ENCODE measurements at regions not wholly inside any gene's neighbourhood (a gene's known extent, or its start where the extent isn't known, plus 50 kb on each side); places are given as distances from the start of the nearest gene placed in this dataset.

DNA sequence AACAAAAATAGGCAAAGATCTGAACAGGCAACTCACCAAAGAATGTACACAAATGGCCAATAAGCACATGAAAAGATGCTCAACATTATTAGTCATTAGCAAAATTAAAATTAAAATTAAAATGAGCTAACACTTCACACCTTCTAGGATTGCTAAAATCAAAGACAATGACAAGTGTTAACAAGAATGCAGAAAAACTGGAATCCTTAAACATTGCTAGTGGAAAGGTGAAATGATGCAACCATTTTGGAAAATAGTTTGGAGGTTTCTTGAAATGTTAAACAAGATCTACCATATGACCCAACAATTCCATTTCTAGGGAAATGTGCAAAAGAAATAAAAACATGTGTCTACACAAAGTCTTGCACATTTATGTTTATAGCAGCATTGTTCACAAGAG lies 75.5 kb upstream of the DST start:
- no peak for DNase-seq (ENCODE audit: low read depth)
- TF ChIP-seq, protein P1, sequence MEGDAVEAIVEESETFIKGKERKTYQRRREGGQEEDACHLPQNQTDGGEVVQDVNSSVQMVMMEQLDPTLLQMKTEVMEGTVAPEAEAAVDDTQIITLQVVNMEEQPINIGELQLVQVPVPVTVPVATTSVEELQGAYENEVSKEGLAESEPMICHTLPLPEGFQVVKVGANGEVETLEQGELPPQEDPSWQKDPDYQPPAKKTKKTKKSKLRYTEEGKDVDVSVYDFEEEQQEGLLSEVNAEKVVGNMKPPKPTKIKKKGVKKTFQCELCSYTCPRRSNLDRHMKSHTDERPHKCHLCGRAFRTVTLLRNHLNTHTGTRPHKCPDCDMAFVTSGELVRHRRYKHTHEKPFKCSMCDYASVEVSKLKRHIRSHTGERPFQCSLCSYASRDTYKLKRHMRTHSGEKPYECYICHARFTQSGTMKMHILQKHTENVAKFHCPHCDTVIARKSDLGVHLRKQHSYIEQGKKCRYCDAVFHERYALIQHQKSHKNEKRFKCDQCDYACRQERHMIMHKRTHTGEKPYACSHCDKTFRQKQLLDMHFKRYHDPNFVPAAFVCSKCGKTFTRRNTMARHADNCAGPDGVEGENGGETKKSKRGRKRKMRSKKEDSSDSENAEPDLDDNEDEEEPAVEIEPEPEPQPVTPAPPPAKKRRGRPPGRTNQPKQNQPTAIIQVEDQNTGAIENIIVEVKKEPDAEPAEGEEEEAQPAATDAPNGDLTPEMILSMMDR (IDR thresholded peaks at IDR 0.05; ENCODE audit: insufficient read depth, low read length), result no peak
- H3K4me3 ChIP-seq (ENCODE audit: low read depth, low read length), result no peak overlapping the region

DNA sequence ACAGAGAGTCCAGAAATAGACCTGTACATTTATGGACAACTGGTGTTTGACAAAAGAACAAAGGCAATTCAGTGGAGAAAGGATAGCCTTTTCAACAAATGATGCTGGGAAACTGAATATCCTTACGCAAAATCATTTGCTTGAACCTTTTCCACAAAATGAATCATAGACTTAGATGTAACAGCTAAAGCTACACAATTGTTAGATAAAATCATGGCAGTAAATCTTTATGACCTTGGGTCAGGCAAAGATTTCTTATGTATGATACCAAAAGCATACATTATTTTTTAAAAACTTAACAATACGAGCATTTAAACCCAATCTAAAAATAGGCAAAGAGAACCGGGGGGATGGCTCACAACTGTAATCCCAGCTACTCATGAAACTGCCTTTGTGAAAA lies 73.5 kb upstream of the DST start:
- peak; percentile 27 for DNase-seq (ENCODE audit: low read depth)
- TF ChIP-seq, protein P1 (IDR thresholded peaks at IDR 0.05; ENCODE audit: insufficient read depth, low read length), result no peak
- no peak overlapping the region for H3K4me3 ChIP-seq (ENCODE audit: low read depth, low read length)

DNA sequence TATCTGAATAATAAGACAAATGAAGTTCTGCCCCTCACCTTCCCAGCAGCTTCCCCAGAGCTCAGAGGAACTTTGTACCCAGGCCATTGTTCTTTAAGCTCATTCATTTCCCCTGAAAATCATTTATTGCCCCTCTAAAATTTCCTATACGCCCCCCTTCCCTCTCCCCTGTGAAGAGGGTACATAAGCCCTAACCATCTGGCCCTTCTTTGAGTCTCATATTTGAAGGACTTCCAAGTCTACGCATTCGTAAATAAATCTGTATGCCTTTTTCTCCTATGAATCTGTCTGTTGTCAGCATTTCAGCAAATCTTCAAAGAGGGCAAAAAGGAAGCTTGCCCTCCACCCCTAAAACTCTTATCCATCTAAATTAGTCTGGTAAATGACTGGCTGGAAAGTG lies 73.1 kb upstream of the DST start:
- H3K4me3 ChIP-seq (ENCODE audit: low read depth, low read length), result no peak overlapping the region
- TF ChIP-seq, protein P1 (IDR thresholded peaks at IDR 0.05; ENCODE audit: insufficient read depth, low read length), result no peak
- DNase-seq (ENCODE audit: low read depth), result no peak

DNA sequence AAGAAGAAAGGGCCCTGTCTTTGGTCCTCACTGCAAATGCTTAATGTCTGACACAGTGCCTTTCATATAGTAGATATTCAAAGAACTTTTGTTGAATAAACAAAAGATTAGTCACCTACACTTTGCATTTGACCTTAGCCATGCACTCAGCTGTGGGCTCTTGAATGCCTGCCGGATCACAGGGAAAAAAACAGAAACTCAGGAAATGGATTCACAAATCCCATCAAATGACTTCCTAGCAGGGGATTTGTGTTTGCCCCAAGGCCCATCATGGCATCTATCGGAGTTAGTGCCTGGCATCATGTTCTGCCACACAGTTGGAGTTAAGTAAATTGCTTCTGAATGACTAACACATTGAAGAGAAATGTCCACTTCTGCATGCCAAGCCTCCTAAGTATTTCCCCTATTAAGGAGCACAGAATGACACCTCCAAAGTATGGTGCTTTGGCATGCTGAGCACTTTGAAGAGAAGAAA lies 72.3 kb upstream of the DST start:
- H3K4me3 ChIP-seq (ENCODE audit: low read depth, low read length), result no peak overlapping the region
- peak; percentile 70 for DNase-seq (ENCODE audit: low read depth)
- TF ChIP-seq, protein P1 (IDR thresholded peaks at IDR 0.05; ENCODE audit: insufficient read depth, low read length), result no peak

DNA sequence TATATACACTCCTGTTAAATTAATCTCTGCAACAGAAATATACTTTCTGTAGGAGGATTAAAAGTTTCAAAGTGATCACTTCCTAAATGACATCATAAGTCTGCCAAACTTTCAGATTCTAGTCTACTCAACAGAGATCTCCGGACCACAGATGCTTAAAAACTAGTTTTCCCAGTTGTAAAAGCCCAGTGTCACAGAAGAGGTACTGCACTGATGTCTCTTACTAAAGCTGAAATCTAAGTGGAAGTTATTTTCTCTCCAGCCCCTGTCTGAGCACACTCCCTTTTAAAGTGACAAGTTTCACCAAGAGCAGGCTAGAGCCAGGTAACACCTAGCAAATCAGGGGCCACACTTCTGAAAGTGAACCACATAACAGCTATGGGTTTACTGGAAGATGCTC lies 71.6 kb upstream of the DST start:
- H3K4me3 ChIP-seq (ENCODE audit: low read depth, low read length), result no peak overlapping the region
- TF ChIP-seq, protein P1 (IDR thresholded peaks at IDR 0.05; ENCODE audit: insufficient read depth, low read length), result peak; percentile 11
- no peak for DNase-seq (ENCODE audit: low read depth)

DNA sequence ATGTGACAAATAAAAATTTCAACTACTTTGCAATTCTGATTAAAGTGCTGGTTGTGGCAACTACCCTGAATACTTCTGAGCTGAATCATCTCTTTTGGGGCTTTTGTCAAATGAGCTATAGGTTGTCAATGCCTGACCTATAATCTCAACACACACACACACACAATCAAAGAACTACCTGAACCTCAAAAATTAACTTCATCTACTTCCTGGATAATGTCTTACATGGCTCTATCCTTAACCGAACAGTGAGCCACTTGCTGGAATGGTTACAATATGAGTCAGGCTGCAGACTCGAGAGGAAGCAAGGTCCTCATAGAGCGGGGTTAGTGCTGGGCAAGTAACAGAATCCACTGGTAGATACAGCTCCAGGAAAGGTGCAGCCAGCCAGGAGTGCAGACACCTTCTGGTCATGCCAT lies 70.6 kb upstream of the DST start:
- no peak overlapping the region for H3K4me3 ChIP-seq (ENCODE audit: low read depth, low read length)
- peak; percentile 82 for DNase-seq (ENCODE audit: low read depth)
- TF ChIP-seq, protein P1 (IDR thresholded peaks at IDR 0.05; ENCODE audit: insufficient read depth, low read length), result no peak

DNA sequence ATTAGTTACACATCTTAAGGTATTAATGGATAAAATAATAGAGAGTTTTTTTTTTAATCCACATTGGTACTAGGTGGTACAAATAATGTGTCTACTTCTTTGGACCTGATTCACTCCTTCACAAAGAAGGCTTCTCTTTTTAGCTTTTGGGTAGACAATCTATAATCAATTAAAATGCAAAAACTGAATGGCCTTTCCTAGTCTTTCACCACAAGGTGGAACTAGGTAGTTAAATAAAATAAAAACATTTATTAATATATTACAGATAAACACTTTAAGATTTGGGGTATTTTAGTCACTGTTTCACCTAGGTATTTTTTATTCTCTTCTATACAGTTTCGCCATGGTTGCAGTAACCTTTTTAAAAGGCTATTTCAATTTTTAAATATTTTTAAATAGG lies 68.3 kb upstream of the DST start:
- no peak overlapping the region for H3K4me3 ChIP-seq (ENCODE audit: low read depth, low read length)

More for the DNA sequence above, 68.3 kb upstream of the DST start:
- TF ChIP-seq, protein P1 (IDR thresholded peaks at IDR 0.05; ENCODE audit: insufficient read depth, low read length), result no peak
- no peak for DNase-seq (ENCODE audit: low read depth)

Measured in fibroblast of the aortic adventitia (primary cell).